Colon (tissue), 2 donors: ENCODE measurements at regions not wholly inside any gene's neighbourhood (a gene's known extent, or its start where the extent isn't known, plus 50 kb on each side); places are given as distances from the start of the nearest gene placed in this dataset.

Experiments used
- FAIRE-seq: peaks from 2 replicates; lab custom pipeline; 2012; peaks lifted over from hg19 to GRCh38; lab: Jason Lieb, UNC
- donor health status: control.
- donor health status: control.

- FAIRE-seq: no peak
Measured at GRCh38 chr3:73954506-73954905, 329.8 kb upstream of the PDZRN3 start.

GRCh38 chr3:73952781-73953180 is 328.0 kb upstream of the PDZRN3 start:
- FAIRE-seq: no peak

GRCh38 chr3:73950865-73951558 is 326.3 kb upstream of the PDZRN3 start:
- FAIRE-seq: no peak

- FAIRE-seq: no peak
Measured at GRCh38 chr3:73945541-73945940, 320.8 kb upstream of the PDZRN3 start.

- FAIRE-seq: no peak
Measured at GRCh38 chr3:73939985-73940384, 315.2 kb upstream of the PDZRN3 start.

GRCh38 chr3:73933585-73933984 is 308.8 kb upstream of the PDZRN3 start:
- no peak for FAIRE-seq

GRCh38 chr3:73927203-73927570 is 302.4 kb upstream of the PDZRN3 start:
- no peak for FAIRE-seq

GRCh38 chr3:73926360-73927202 is 301.8 kb upstream of the PDZRN3 start:
- FAIRE-seq: no peak

- FAIRE-seq: no peak
Measured at GRCh38 chr3:73925011-73925410, 300.3 kb upstream of the PDZRN3 start.

GRCh38 chr3:73924048-73924447 is 299.3 kb upstream of the PDZRN3 start:
- FAIRE-seq: no peak

- no peak for FAIRE-seq
Measured at GRCh38 chr3:73917643-73918042, 292.9 kb upstream of the PDZRN3 start.

GRCh38 chr3:73915886-73916285 is 291.1 kb upstream of the PDZRN3 start:
- no peak for FAIRE-seq

- FAIRE-seq: no peak
Measured at GRCh38 chr3:73908218-73908617, 283.5 kb upstream of the PDZRN3 start.

- FAIRE-seq: no peak
Measured at GRCh38 chr3:73901686-73902085, 276.9 kb upstream of the PDZRN3 start.

- no peak for FAIRE-seq
Measured at GRCh38 chr3:73894474-73895213, 269.9 kb upstream of the PDZRN3 start.

- no peak for FAIRE-seq
Measured at GRCh38 chr3:73893089-73893488, 268.3 kb upstream of the PDZRN3 start.

GRCh38 chr3:73885862-73886261 is 261.1 kb upstream of the PDZRN3 start:
- FAIRE-seq: no peak

- FAIRE-seq: no peak
Measured at GRCh38 chr3:73884361-73884760, 259.6 kb upstream of the PDZRN3 start.

GRCh38 chr3:73883497-73883896 is 258.8 kb upstream of the PDZRN3 start:
- no peak for FAIRE-seq

GRCh38 chr3:73874606-73875369 is 250.0 kb upstream of the PDZRN3 start:
- no peak for FAIRE-seq

GRCh38 chr3:73874161-73874560 is 249.4 kb upstream of the PDZRN3 start:
- no peak for FAIRE-seq

- peak; percentile 55 for FAIRE-seq
Measured at GRCh38 chr3:73868688-73869315, 244.1 kb upstream of the PDZRN3 start.
